D721Med (cell line): ENCODE measurements at regions not wholly inside any gene's neighbourhood (a gene's known extent, or its start where the extent isn't known, plus 50 kb on each side); places are given as distances from the start of the nearest gene placed in this dataset.

Source experiments
- DNase-seq: peaks from one replicate; pipeline ENCODE4 v3.0.0; 2011; ENCODE audit warnings: low spot score; ENCODE audit not compliant: insufficient read length
- FAIRE-seq: peaks from 2 replicates; lab custom pipeline; 2011; peaks lifted over from hg19 to GRCh38; lab: Jason Lieb, UNC
- CTCF ChIP-seq: IDR thresholded peaks from 2 replicates; pipeline ENCODE4 v1.5.1; 2012; ENCODE audit warnings: mild to moderate bottlenecking, control low read depth; ENCODE audit not compliant: insufficient read depth; ENCODE audit errors: missing control alignments

- FAIRE-seq (no peak), DNase-seq (no peak)
- no peak for TF ChIP-seq CTCF
Measured at GRCh38 chr1:88455621-88456256, 228.3 kb upstream of the PKN2 start.

- FAIRE-seq, result no peak
- no peak for TF ChIP-seq CTCF
- DNase-seq, result no peak
Measured at GRCh38 chr1:88457197-88457596, 226.9 kb upstream of the PKN2 start.

GRCh38 chr1:88461007-88461406, 223.1 kb upstream of the PKN2 start:
- no peak for FAIRE-seq
- TF ChIP-seq CTCF, result no peak
- DNase-seq, result no peak

GRCh38 chr1:88462096-88462487, 222.0 kb upstream of the PKN2 start:
- FAIRE-seq, result no peak
- DNase-seq, result no peak
- no peak for TF ChIP-seq CTCF

- TF ChIP-seq CTCF, result peak; percentile 4
- DNase-seq, result peak; percentile 28
- FAIRE-seq, result no peak
Measured at GRCh38 chr1:88462488-88463261, 221.4 kb upstream of the PKN2 start.

GRCh38 chr1:88463401-88463985, 220.6 kb upstream of the PKN2 start:
- no peak for TF ChIP-seq CTCF
- no peak for DNase-seq
- no peak for FAIRE-seq
